Retinal pigment epithelial cell (primary cell): ENCODE measurements at regions not wholly inside any gene's neighbourhood (a gene's known extent, or its start where the extent isn't known, plus 50 kb on each side); places are given as distances from the start of the nearest gene placed in this dataset.

Experiments used
- DNase-seq: peaks from one replicate; pipeline ENCODE4 v3.0.0-alpha.2; 2010; ENCODE audit warnings: low read depth
- H3K4me3 ChIP-seq: 2 replicates; pipeline ENCODE4 v1.5.1; 2011; ENCODE audit warnings: mild to moderate bottlenecking, low read length, control low read depth, moderate library complexity
- CTCF ChIP-seq: conservative IDR thresholded peaks from 2 replicates; pipeline ENCODE4 v1.5.1; 2011; ENCODE audit warnings: low read depth, low read length, control low read depth, inconsistent platforms

GRCh38 chr9:96135076-96135752, 166.8 kb downstream of the HSD17B3 start:
- no peak for DNase-seq
- no peak for TF ChIP-seq CTCF

GRCh38 chr9:96133321-96134021, 168.5 kb downstream of the HSD17B3 start:
- no peak for DNase-seq
- no peak for TF ChIP-seq CTCF
- H3K4me3 ChIP-seq, result no peak overlapping the region

More at GRCh38 chr9:96135076-96135752, 166.8 kb downstream of the HSD17B3 start:
- H3K4me3 ChIP-seq, result no peak overlapping the region

GRCh38 chr9:96131825-96132224, 170.2 kb downstream of the HSD17B3 start:
- no peak for TF ChIP-seq CTCF
- H3K4me3 ChIP-seq, result no peak overlapping the region
- no peak for DNase-seq

- no peak for TF ChIP-seq CTCF
- H3K4me3 ChIP-seq, result no peak overlapping the region
- no peak for DNase-seq
Measured at GRCh38 chr9:96130970-96131369, 171.0 kb downstream of the HSD17B3 start.

GRCh38 chr9:96129747-96130146, 172.2 kb downstream of the HSD17B3 start:
- H3K4me3 ChIP-seq, result no peak overlapping the region
- no peak for TF ChIP-seq CTCF
- no peak for DNase-seq

GRCh38 chr9:96128880-96129279, 173.1 kb downstream of the HSD17B3 start:
- no peak for DNase-seq
- H3K4me3 ChIP-seq, result no peak overlapping the region
- no peak for TF ChIP-seq CTCF
